HG02970 (cell line): ENCODE measurements at regions not wholly inside any gene's neighbourhood (a gene's known extent, or its start where the extent isn't known, plus 50 kb on each side); places are given as distances from the start of the nearest gene placed in this dataset.
"Not testable (repeated sequence)": the region's sequence is repeated elsewhere in the genome, so short reads cannot be mapped to it uniquely, and the experiment has no call there.

Experiments
- ATAC-seq: cut with Tn5 transposase; IDR thresholded peaks from one replicate; pipeline ENCODE4 v1.9.1; 2021; ENCODE audit warnings: mild to moderate bottlenecking, moderate library complexity, moderate number of reproducible peaks; ENCODE audit not compliant: unreplicated experiment, low FRiP score

GRCh38 chr3:88282528-88283241 is 132.9 kb downstream of the C3orf38 start:
- ATAC-seq = no peak

- no peak for ATAC-seq
Observed at GRCh38 chr3:88283242-88283592, 133.5 kb downstream of the C3orf38 start.

- ATAC-seq = no peak
Observed at GRCh38 chr3:88291486-88291885, 141.7 kb downstream of the C3orf38 start.

- ATAC-seq = no peak
Observed at GRCh38 chr3:88298189-88298588, 148.4 kb downstream of the C3orf38 start.

- ATAC-seq = no peak
Observed at GRCh38 chr3:88301273-88301995, 151.7 kb downstream of the C3orf38 start.

- no peak for ATAC-seq
Observed at GRCh38 chr3:88301996-88302393, 152.2 kb downstream of the C3orf38 start.

GRCh38 chr3:88303331-88303904 is 153.7 kb downstream of the C3orf38 start:
- not testable (repeated sequence) for ATAC-seq

GRCh38 chr3:88307666-88308065 is 157.9 kb downstream of the C3orf38 start:
- no peak for ATAC-seq

GRCh38 chr3:88311826-88312225 is 162.1 kb downstream of the C3orf38 start:
- no peak for ATAC-seq

- ATAC-seq = no peak
Observed at GRCh38 chr3:88312256-88312655, 162.5 kb downstream of the C3orf38 start.

- ATAC-seq = no peak
Observed at GRCh38 chr3:88318067-88318466, 168.3 kb downstream of the C3orf38 start.

- no peak for ATAC-seq
Observed at GRCh38 chr3:88321363-88322050, 171.7 kb downstream of the C3orf38 start.

GRCh38 chr3:88324788-88325187 is 175.0 kb downstream of the C3orf38 start:
- ATAC-seq = no peak

- no peak for ATAC-seq
Observed at GRCh38 chr3:88334187-88334868, 184.6 kb downstream of the C3orf38 start.

GRCh38 chr3:88336894-88337293 is 187.1 kb downstream of the C3orf38 start:
- ATAC-seq = no peak

GRCh38 chr3:88343264-88343663 is 193.5 kb downstream of the C3orf38 start:
- no peak for ATAC-seq

- no peak for ATAC-seq
Observed at GRCh38 chr3:88346643-88347042, 196.9 kb downstream of the C3orf38 start.

GRCh38 chr3:88362428-88362827 is 212.7 kb downstream of the C3orf38 start:
- no peak for ATAC-seq

GRCh38 chr3:88364926-88365325 is 215.2 kb downstream of the C3orf38 start:
- ATAC-seq = no peak

- ATAC-seq = no peak
Observed at GRCh38 chr3:88369337-88369736, 219.6 kb downstream of the C3orf38 start.

- ATAC-seq = no peak
Observed at GRCh38 chr3:88369767-88370166, 220.0 kb downstream of the C3orf38 start.
